IMR-90 (cell line): ENCODE measurements at regions not wholly inside any gene's neighbourhood (a gene's known extent, or its start where the extent isn't known, plus 50 kb on each side); places are given as distances from the start of the nearest gene placed in this dataset.

Source experiments
- ATAC-seq: fragments of 200-7000 bp; cut with Tn5 transposase; 2 replicates; pipeline ENCODE4 v1.9.1; 2020; ENCODE audit warnings: low read depth, mild to moderate bottlenecking, moderate library complexity
- BruUV-seq: library from RNA; stranded (reverse); fragments of 400-500 nt; replicated peaks from 2 replicates; lab custom pipeline; 2021; lab: Mats Ljungman, UMichigan
- CTCF ChIA-PET: fragments of 300-600 bp; formaldehyde crosslinking; extraction: SDS; loops from one replicate; lab custom pipeline; 2021; ENCODE audit warnings: antibody characterized with exemption; lab: Yijun Ruan, JAX
- POLR2A ChIA-PET: fragments of 300-600 bp; sonication (Branson Sonifier 250); formaldehyde crosslinking; loops from one replicate; lab custom pipeline; 2022; ENCODE audit warnings: antibody characterized with exemption; ENCODE audit not compliant: unreplicated experiment; lab: Charles Lee
- DNase-seq: peaks from one replicate; pipeline ENCODE4 v3.0.0; 2013
- H2AFZ ChIP-seq: replicated peaks from 2 replicates; pipeline ENCODE3; 2013; ENCODE audit warnings: low read length, mild to moderate bottlenecking; ENCODE audit not compliant: poor library complexity
- H2AK5ac ChIP-seq: 2 replicates; pipeline ENCODE4 v1.6.1; 2013; ENCODE audit warnings: low read depth, low read length, inconsistent platforms
- H2AK9ac ChIP-seq: replicated peaks from 2 replicates; pipeline ENCODE3; 2013; ENCODE audit warnings: mild to moderate bottlenecking, low read depth, low read length, moderate library complexity; ENCODE audit not compliant: poor library complexity
- H2BK120ac ChIP-seq: 2 replicates; pipeline ENCODE4 v1.6.1; 2013; ENCODE audit warnings: low read depth, low read length, inconsistent platforms
- H2BK15ac ChIP-seq: 3 replicates; pipeline ENCODE4 v1.6.1; 2013; ENCODE audit warnings: low read depth, low read length, inconsistent platforms
- H2BK20ac ChIP-seq: 2 replicates; pipeline ENCODE4 v1.6.1; 2013; ENCODE audit warnings: low read depth, mild to moderate bottlenecking, inconsistent platforms, low read length, moderate library complexity
- H2BK5ac ChIP-seq: 2 replicates; pipeline ENCODE4 v1.6.1; 2013; ENCODE audit warnings: mild to moderate bottlenecking, low read depth, low read length, inconsistent platforms; ENCODE audit not compliant: poor library complexity, severe bottlenecking
- H3K14ac ChIP-seq: replicated peaks from 2 replicates; pipeline ENCODE4 v1.6.1; 2013; ENCODE audit warnings: low read depth, low read length, inconsistent platforms
- H3K18ac ChIP-seq: 2 replicates; pipeline ENCODE4 v1.6.1; 2013; ENCODE audit warnings: low read depth, low read length, control low read depth
- H3K23ac ChIP-seq: 2 replicates; pipeline ENCODE4 v1.6.1; 2013; ENCODE audit warnings: low read depth, low read length, inconsistent platforms
- H3K27ac ChIP-seq: 2 replicates; pipeline ENCODE4 v1.5.1; 2013; ENCODE audit warnings: mild to moderate bottlenecking, control low read depth, low read length; ENCODE audit not compliant: insufficient read depth
- H3K27me3 ChIP-seq: 2 replicates; pipeline ENCODE4 v1.6.1; 2013; ENCODE audit warnings: low read length; ENCODE audit not compliant: control insufficient read depth, insufficient read depth
- H3K36me3 ChIP-seq: 2 replicates; pipeline ENCODE4 v1.6.1; 2013; ENCODE audit warnings: low read length, mixed read lengths; ENCODE audit not compliant: control insufficient read depth, insufficient read depth
- H3K4ac ChIP-seq: 2 replicates; pipeline ENCODE4 v1.6.1; 2013; ENCODE audit warnings: low read depth, low read length, inconsistent platforms
- H3K4me1 ChIP-seq: 2 replicates; pipeline ENCODE4 v1.6.1; 2013; ENCODE audit warnings: low read length, mixed read lengths; ENCODE audit not compliant: control insufficient read depth, insufficient read depth
- H3K4me2 ChIP-seq: 2 replicates; pipeline ENCODE4 v1.6.1; 2013; ENCODE audit warnings: low read depth, mild to moderate bottlenecking, control low read depth, low read length, moderate library complexity
- H3K4me3 ChIP-seq: 2 replicates; pipeline ENCODE4 v1.5.1; 2013; ENCODE audit warnings: low read depth, mild to moderate bottlenecking, control low read depth, low read length, moderate library complexity; ENCODE audit not compliant: insufficient read depth
- H3K56ac ChIP-seq: 2 replicates; pipeline ENCODE4 v1.6.1; 2013; ENCODE audit warnings: low read length, inconsistent platforms; ENCODE audit not compliant: insufficient read depth; ENCODE audit errors: extremely low read depth
- H3K79me1 ChIP-seq, 2 experiments: 2 replicates each; pipeline ENCODE4 v1.6.1; 2013; ENCODE audit warnings: low read length in 2 of 2, inconsistent platforms in 1 of 2, low read depth in 1 of 2
- H3K9ac ChIP-seq: 2 replicates; pipeline ENCODE4 v1.6.1; 2013; ENCODE audit warnings: low read depth, low read length, control low read depth
- H3K9me1 ChIP-seq: 2 replicates; pipeline ENCODE4 v1.6.1; 2013; ENCODE audit warnings: low read length, inconsistent platforms; ENCODE audit not compliant: insufficient read depth
- H3K9me3 ChIP-seq: 2 replicates; pipeline ENCODE4 v1.6.1; 2013; ENCODE audit warnings: low read length; ENCODE audit not compliant: control insufficient read depth, insufficient read depth
- H4K20me1 ChIP-seq: 2 replicates; pipeline ENCODE4 v1.6.1; 2013; ENCODE audit warnings: low read length, inconsistent platforms; ENCODE audit not compliant: insufficient read depth
- H4K5ac ChIP-seq: 2 replicates; pipeline ENCODE4 v1.6.1; 2013; ENCODE audit warnings: mild to moderate bottlenecking, low read depth, low read length, control low read depth
- H4K8ac ChIP-seq, 2 experiments: 2 replicates each; pipeline ENCODE4 v1.6.1; 2013; ENCODE audit warnings: low read depth in 2 of 2, low read length in 2 of 2, control low read depth in 1 of 2, inconsistent platforms in 1 of 2
- H4K91ac ChIP-seq: 2 replicates; pipeline ENCODE4 v1.6.1; 2013; ENCODE audit warnings: low read depth, low read length, inconsistent platforms; ENCODE audit not compliant: insufficient read depth
- BHLHE40 ChIP-seq: fragments of 150-350 bp; IDR thresholded peaks from 2 replicates; pipeline ENCODE4 v1.6.1; 2016; ENCODE audit warnings: mild to moderate bottlenecking, low read depth, low read length
- CEBPB ChIP-seq: IDR thresholded peaks from 2 replicates; pipeline ENCODE4 v1.6.1; 2012; ENCODE audit warnings: low read depth, low read length, improper control_type of control experiment
- CHD1 ChIP-seq: IDR thresholded peaks from 2 replicates; pipeline ENCODE4 v1.6.1; 2012; ENCODE audit warnings: low read depth, low read length, improper control_type of control experiment
- CTCF ChIP-seq: conservative IDR thresholded peaks from 2 replicates; pipeline ENCODE4 v1.5.1; 2012; ENCODE audit warnings: mild to moderate bottlenecking, low read depth, low read length, improper control_type of control experiment
- ELK1 ChIP-seq: fragments of 150-350 bp; IDR thresholded peaks from 2 replicates; pipeline ENCODE4 v1.6.1; 2016; ENCODE audit warnings: low read depth, mild to moderate bottlenecking, low read length, moderate library complexity, borderline replicate concordance
- FOS ChIP-seq: fragments of 150-350 bp; IDR thresholded peaks from 2 replicates; pipeline ENCODE4 v1.6.1; 2016; ENCODE audit warnings: low read depth, low read length
- MAFK ChIP-seq: IDR thresholded peaks from 2 replicates; pipeline ENCODE4 v1.6.1; 2012; ENCODE audit warnings: low read depth, low read length, improper control_type of control experiment
- MAZ ChIP-seq: IDR thresholded peaks from 2 replicates; pipeline ENCODE4 v1.6.1; 2012; ENCODE audit warnings: low read depth, mild to moderate bottlenecking, low read length, improper control_type of control experiment, moderate library complexity, borderline replicate concordance
- MXI1 ChIP-seq: IDR thresholded peaks from 2 replicates; pipeline ENCODE4 v1.6.1; 2012; ENCODE audit warnings: low read depth, mild to moderate bottlenecking, low read length, moderate library complexity, borderline replicate concordance
- NFE2L2 ChIP-seq: fragments of 150-350 bp; IDR thresholded peaks from 2 replicates; pipeline ENCODE4 v1.6.1; 2016; ENCODE audit warnings: low read depth, mild to moderate bottlenecking, low read length
- POLR2A ChIP-seq: IDR thresholded peaks from 2 replicates; pipeline ENCODE4 v1.6.1; 2012; ENCODE audit warnings: mild to moderate bottlenecking, low read depth, low read length
- RAD21 ChIP-seq: IDR thresholded peaks from 2 replicates; pipeline ENCODE4 v1.6.1; 2012; ENCODE audit warnings: low read length, improper control_type of control experiment
- RCOR1 ChIP-seq: IDR thresholded peaks from 2 replicates; pipeline ENCODE4 v1.6.1; 2012; ENCODE audit warnings: mild to moderate bottlenecking, low read length, improper control_type of control experiment; ENCODE audit not compliant: insufficient replicate concordance
- RFX5 ChIP-seq: IDR thresholded peaks from 2 replicates; pipeline ENCODE4 v1.8.0; 2012; ENCODE audit warnings: low read depth, mild to moderate bottlenecking, low read length, moderate library complexity
- SMC3 ChIP-seq: fragments of 150-350 bp; IDR thresholded peaks from 2 replicates; pipeline ENCODE4 v1.6.1; 2016; ENCODE audit warnings: low read depth, mild to moderate bottlenecking, antibody characterized with exemption, low read length, moderate library complexity
- USF2 ChIP-seq: fragments of 150-350 bp; IDR thresholded peaks from 2 replicates; pipeline ENCODE4 v1.6.1; 2017; ENCODE audit warnings: mild to moderate bottlenecking, antibody characterized with exemption, low read length, low read depth
- WGBS, 2 experiments: methylation state at CpG; one replicate each; pipeline versions ENCODE4 v1.1.5 to v1.1.7; 2013; ENCODE audit warnings: missing lambda C conversion rate in 2 of 2; ENCODE audit not compliant: insufficient read length in 1 of 2; ENCODE audit errors: extremely low coverage in 2 of 2; 5-methylcytosine and 5-hydroxymethylcytosine counted together
- dilution Hi-C: fragments of 300-500 bp; cut with HindIII; formaldehyde crosslinking; loops from one replicate; pipeline ENCODE4 v1.14.3; 2018; ENCODE audit warnings: low sequenced_read_pairs; ENCODE audit not compliant: unreplicated experiment
- in situ Hi-C: fragments of 300-500 bp; cut with MboI; formaldehyde crosslinking; loops from 3 replicates; pipeline ENCODE4 v1.14.3; 2019; ENCODE audit warnings: low sequenced_read_pairs, inconsistent platforms, mixed read lengths
- intact Hi-C: fragments of 100-400 bp; cut with micrococcal nuclease; formaldehyde crosslinking; loops from 2 replicates; pipeline ENCODE4 v1.10.0; 2022

GRCh38 chr6:91310178-91310577 lies 723.3 kb upstream of the MAP3K7 start:
- no peaks in the 10 kb centered on the region for H3K9me1 ChIP-seq
- H3K23ac ChIP-seq: no peak overlapping the region
- H3K4me2 ChIP-seq: no peak overlapping the region
- H3K14ac ChIP-seq: no peak overlapping the region
- H4K20me1 ChIP-seq: no peaks in the 10 kb centered on the region
- H2AFZ ChIP-seq: no peak overlapping the region
- no peak overlapping the region for H3K18ac ChIP-seq
- no peaks in the 10 kb centered on the region for H3K36me3 ChIP-seq
- no peak overlapping the region for H2AK5ac ChIP-seq
- CTCF ChIA-PET: no interaction called here
- H4K5ac ChIP-seq: no peak overlapping the region
- no peak overlapping the region for H2BK5ac ChIP-seq
- H3K9ac ChIP-seq: no peak overlapping the region
- no peak overlapping the region for H2BK20ac ChIP-seq
- intact Hi-C loops (no loop called here), dilution Hi-C loops (no loop called here), in situ Hi-C loops (no loop called here)
- no peaks in the 10 kb centered on the region for H3K4me1 ChIP-seq
- ATAC-seq (no peak), DNase-seq (no peak)
- no peaks in the 10 kb centered on the region for H3K79me1 ChIP-seq
- BruUV-seq: no TSS peak
- H4K91ac ChIP-seq: no peak overlapping the region
- TF ChIP-seq ELK1: no peak
- no peak for TF ChIP-seq MXI1
- no peak for TF ChIP-seq RAD21
- no peak for TF ChIP-seq USF2
- TF ChIP-seq POLR2A: no peak
- no peak for TF ChIP-seq RCOR1
- no peak for TF ChIP-seq CTCF
- TF ChIP-seq BHLHE40: no peak
- no peak for TF ChIP-seq MAFK
- no peak for TF ChIP-seq CHD1
- TF ChIP-seq RFX5: no peak
- no peak for TF ChIP-seq MAZ
- TF ChIP-seq CEBPB: no peak
- TF ChIP-seq FOS: no peak
- TF ChIP-seq NFE2L2: no peak
- TF ChIP-seq SMC3: no peak
- H3K27ac ChIP-seq: no peak overlapping the region
- H3K9me3 ChIP-seq: no peaks in the 10 kb centered on the region
- H3K4ac ChIP-seq: no peak overlapping the region
- no peak overlapping the region for H2AK9ac ChIP-seq
- H3K56ac ChIP-seq: no peak overlapping the region
- H3K4me3 ChIP-seq: no peak overlapping the region
- no peak overlapping the region for H2BK15ac ChIP-seq
- H2BK120ac ChIP-seq: no peak overlapping the region
- no peaks in the 10 kb centered on the region for H3K27me3 ChIP-seq
- WGBS, 2 experiments: no CpG with 5 or more reads among the region's 6 CpGs
- no peak overlapping the region for H4K8ac ChIP-seq
- POLR2A ChIA-PET: no interaction called here
